ENCODE measurements at regions not wholly inside any gene's neighbourhood (a gene's known extent, or its start where the extent isn't known, plus 50 kb on each side); places are given as distances from the start of the nearest gene placed in this dataset.
"Not testable (repeated sequence)": the region's sequence is repeated elsewhere in the genome, so short reads cannot be mapped to it uniquely, and the experiment has no call there.

GRCh38 chr5:23103566-23103965 is 250.4 kb upstream of the CDH12 start:
- no peak overlapping the region for H3K4me3 ChIP-seq (ENCODE audit: low read depth, low read length)
- no peak for TF ChIP-seq CTCF (IDR thresholded peaks at IDR 0.05; ENCODE audit: low read depth, low read length)
- no peak for DNase-seq (ENCODE audit: low read depth, low spot score)
- in situ Hi-C loops (cut with HindIII; ENCODE audit: low sequenced_read_pairs) = no loop called here

- DNase-seq (ENCODE audit: low read depth, low spot score); in situ Hi-C loops (cut with HindIII; ENCODE audit: low sequenced_read_pairs): not testable (repeated sequence)
These were observed 242.3 kb upstream of the CDH12 start for GRCh38 chr5:23095418-23095817.

GRCh38 chr5:23089286-23089685 is 236.1 kb upstream of the CDH12 start:
- TF ChIP-seq CTCF (IDR thresholded peaks at IDR 0.05; ENCODE audit: low read depth, low read length) = no peak
- in situ Hi-C loops (cut with HindIII; ENCODE audit: low sequenced_read_pairs) = no loop called here
- DNase-seq (ENCODE audit: low read depth, low spot score) = no peak
- H3K4me3 ChIP-seq (ENCODE audit: low read depth, low read length) = no peak overlapping the region

More at GRCh38 chr5:23095418-23095817, 242.3 kb upstream of the CDH12 start:
- H3K4me3 ChIP-seq (ENCODE audit: low read depth, low read length) = not testable (repeated sequence)

- no peak for DNase-seq (ENCODE audit: low read depth, low spot score)
- no peak for TF ChIP-seq CTCF (IDR thresholded peaks at IDR 0.05; ENCODE audit: low read depth, low read length)
- in situ Hi-C loops (cut with HindIII; ENCODE audit: low sequenced_read_pairs) = no loop called here
These were observed 231.7 kb upstream of the CDH12 start for GRCh38 chr5:23084815-23085214.

GRCh38 chr5:23072179-23072578 is 219.0 kb upstream of the CDH12 start:
- in situ Hi-C loops (cut with HindIII; ENCODE audit: low sequenced_read_pairs) = no loop called here
- no peak overlapping the region for H3K4me3 ChIP-seq (ENCODE audit: low read depth, low read length)
- no peak for DNase-seq (ENCODE audit: low read depth, low spot score)
- TF ChIP-seq CTCF (IDR thresholded peaks at IDR 0.05; ENCODE audit: low read depth, low read length) = no peak

More at GRCh38 chr5:23084815-23085214, 231.7 kb upstream of the CDH12 start:
- H3K4me3 ChIP-seq (ENCODE audit: low read depth, low read length) = no peak overlapping the region

- in situ Hi-C loops (cut with HindIII; ENCODE audit: low sequenced_read_pairs) = no loop called here
- no peak overlapping the region for H3K4me3 ChIP-seq (ENCODE audit: low read depth, low read length)
- DNase-seq (ENCODE audit: low read depth, low spot score) = no peak
- TF ChIP-seq CTCF (IDR thresholded peaks at IDR 0.05; ENCODE audit: low read depth, low read length) = no peak
These were observed 218.5 kb upstream of the CDH12 start for GRCh38 chr5:23071682-23072081.

- H3K4me3 ChIP-seq (ENCODE audit: low read depth, low read length) = no peak overlapping the region
- TF ChIP-seq CTCF (IDR thresholded peaks at IDR 0.05; ENCODE audit: low read depth, low read length) = no peak
- DNase-seq (ENCODE audit: low read depth, low spot score) = no peak
- in situ Hi-C loops (cut with HindIII; ENCODE audit: low sequenced_read_pairs) = no loop called here
These were observed 211.6 kb upstream of the CDH12 start for GRCh38 chr5:23064710-23065109.
